HEK293 (cell line): ENCODE measurements at regions not wholly inside any gene's neighbourhood (a gene's known extent, or its start where the extent isn't known, plus 50 kb on each side); places are given as distances from the start of the nearest gene placed in this dataset.

ENCODE experiments used
- HIC1 ChIP-seq: fragments of 450-650 bp; formaldehyde crosslinking; IDR thresholded peaks from 2 replicates; pipeline ENCODE4 v1.5.1; 2016; ENCODE audit warnings: missing biosample characterization, missing genetic modification characterization
- ZBTB1 ChIP-seq: fragments of 450-650 bp; formaldehyde crosslinking; IDR thresholded peaks from 2 replicates; pipeline ENCODE4 v1.5.1; 2016; ENCODE audit warnings: missing biosample characterization, missing genetic modification characterization
- ZBTB26 ChIP-seq: fragments of 450-650 bp; formaldehyde crosslinking; optimal IDR thresholded peaks from 2 replicates; pipeline ENCODE3; 2016; ENCODE audit warnings: missing biosample characterization, mild to moderate bottlenecking, missing genetic modification characterization
- ZFP37 ChIP-seq: fragments of 450-650 bp; formaldehyde crosslinking; IDR thresholded peaks from 2 replicates; pipeline ENCODE4 v1.5.1; 2016; ENCODE audit warnings: missing biosample characterization, missing genetic modification characterization
- ZNF174 ChIP-seq: fragments of 450-650 bp; formaldehyde crosslinking; IDR thresholded peaks from 2 replicates; pipeline ENCODE4 v1.5.0; 2017; ENCODE audit warnings: missing biosample characterization, mild to moderate bottlenecking, missing genetic modification characterization
- ZNF350 ChIP-seq: fragments of 450-650 bp; formaldehyde crosslinking; IDR thresholded peaks from 2 replicates; pipeline ENCODE4 v1.5.0; 2017; ENCODE audit warnings: missing biosample characterization, mild to moderate bottlenecking, missing genetic modification characterization
- ZNF366 ChIP-seq: fragments of 450-650 bp; formaldehyde crosslinking; conservative IDR thresholded peaks from 2 replicates; pipeline ENCODE4 v1.5.1; 2016; ENCODE audit warnings: missing biosample characterization, missing genetic modification characterization
- ZNF624 ChIP-seq: fragments of 450-650 bp; formaldehyde crosslinking; IDR thresholded peaks from 2 replicates; pipeline ENCODE4 v1.5.1; 2017; ENCODE audit warnings: missing biosample characterization, missing genetic modification characterization
- TF ChIP-seq, protein P1 (sequence below): fragments of 450-650 bp; formaldehyde crosslinking; IDR thresholded peaks from 2 replicates; pipeline ENCODE4 v1.5.1; 2016; ENCODE audit warnings: missing biosample characterization, missing genetic modification characterization

DNA sequence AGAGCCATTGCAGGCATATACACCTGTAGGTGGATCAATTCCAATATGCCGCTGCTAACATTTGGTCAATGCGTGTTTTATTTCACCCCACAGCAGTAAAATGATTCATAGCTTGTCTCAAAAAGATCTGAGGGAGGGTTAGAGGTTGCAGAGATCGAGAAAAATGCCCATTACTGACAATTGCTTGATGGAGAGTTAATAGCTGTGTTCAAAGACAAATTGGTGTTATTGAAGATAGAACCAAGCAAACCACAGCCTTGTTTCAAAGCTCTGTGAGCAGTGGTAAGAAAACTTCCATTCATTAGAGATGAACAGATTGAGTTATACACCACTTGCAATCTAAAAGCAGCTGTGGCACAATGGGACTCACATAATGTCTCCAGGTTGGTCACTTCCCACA is 95.4 kb downstream of the KCNE4 start:
- no peak for TF ChIP-seq HIC1
- TF ChIP-seq, protein P1, sequence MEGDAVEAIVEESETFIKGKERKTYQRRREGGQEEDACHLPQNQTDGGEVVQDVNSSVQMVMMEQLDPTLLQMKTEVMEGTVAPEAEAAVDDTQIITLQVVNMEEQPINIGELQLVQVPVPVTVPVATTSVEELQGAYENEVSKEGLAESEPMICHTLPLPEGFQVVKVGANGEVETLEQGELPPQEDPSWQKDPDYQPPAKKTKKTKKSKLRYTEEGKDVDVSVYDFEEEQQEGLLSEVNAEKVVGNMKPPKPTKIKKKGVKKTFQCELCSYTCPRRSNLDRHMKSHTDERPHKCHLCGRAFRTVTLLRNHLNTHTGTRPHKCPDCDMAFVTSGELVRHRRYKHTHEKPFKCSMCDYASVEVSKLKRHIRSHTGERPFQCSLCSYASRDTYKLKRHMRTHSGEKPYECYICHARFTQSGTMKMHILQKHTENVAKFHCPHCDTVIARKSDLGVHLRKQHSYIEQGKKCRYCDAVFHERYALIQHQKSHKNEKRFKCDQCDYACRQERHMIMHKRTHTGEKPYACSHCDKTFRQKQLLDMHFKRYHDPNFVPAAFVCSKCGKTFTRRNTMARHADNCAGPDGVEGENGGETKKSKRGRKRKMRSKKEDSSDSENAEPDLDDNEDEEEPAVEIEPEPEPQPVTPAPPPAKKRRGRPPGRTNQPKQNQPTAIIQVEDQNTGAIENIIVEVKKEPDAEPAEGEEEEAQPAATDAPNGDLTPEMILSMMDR (tag by site-specific recombination), result no peak
- no peak for TF ChIP-seq ZBTB26 (tag by site-specific recombination)
- no peak for TF ChIP-seq ZNF366 (tag by site-specific recombination)
- TF ChIP-seq ZNF624 (tag by site-specific recombination), result no peak
- TF ChIP-seq ZFP37 (tag by site-specific recombination), result no peak
- no peak for TF ChIP-seq ZNF174 (tag by site-specific recombination)
- TF ChIP-seq ZBTB1 (tag by site-specific recombination), result no peak
- TF ChIP-seq ZNF350 (tag by site-specific recombination), result no peak
